SIG-M5 treated with dmso at 0.1 percent for 504 hours (cell line): ENCODE measurements at regions not wholly inside any gene's neighbourhood (a gene's known extent, or its start where the extent isn't known, plus 50 kb on each side); places are given as distances from the start of the nearest gene placed in this dataset.

Experiments used
- DNase-seq: peaks from one replicate; lab custom pipeline; 2025; ENCODE audit not compliant: unreplicated experiment; lab: John Stamatoyannopoulos, UW

DNA sequence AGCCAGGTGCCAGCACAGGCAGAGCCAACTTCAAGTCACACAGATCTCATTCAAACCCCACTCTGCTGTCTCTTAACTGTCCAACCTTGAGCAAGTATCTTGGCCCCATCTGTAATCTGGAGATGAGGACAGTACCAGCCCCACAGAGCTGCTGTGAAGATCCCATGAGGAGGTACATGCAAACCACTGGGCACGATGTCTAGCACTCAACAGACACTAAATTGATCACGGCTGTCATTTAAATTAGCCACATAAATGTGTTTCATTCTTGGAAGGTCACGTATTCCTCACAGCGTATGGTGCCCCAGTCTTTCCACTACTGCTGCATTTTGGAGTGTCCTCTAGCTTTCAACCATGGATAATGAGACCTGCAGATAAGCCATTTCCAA lies 167.6 kb upstream of the ID2 start:
- no peak for DNase-seq

DNA sequence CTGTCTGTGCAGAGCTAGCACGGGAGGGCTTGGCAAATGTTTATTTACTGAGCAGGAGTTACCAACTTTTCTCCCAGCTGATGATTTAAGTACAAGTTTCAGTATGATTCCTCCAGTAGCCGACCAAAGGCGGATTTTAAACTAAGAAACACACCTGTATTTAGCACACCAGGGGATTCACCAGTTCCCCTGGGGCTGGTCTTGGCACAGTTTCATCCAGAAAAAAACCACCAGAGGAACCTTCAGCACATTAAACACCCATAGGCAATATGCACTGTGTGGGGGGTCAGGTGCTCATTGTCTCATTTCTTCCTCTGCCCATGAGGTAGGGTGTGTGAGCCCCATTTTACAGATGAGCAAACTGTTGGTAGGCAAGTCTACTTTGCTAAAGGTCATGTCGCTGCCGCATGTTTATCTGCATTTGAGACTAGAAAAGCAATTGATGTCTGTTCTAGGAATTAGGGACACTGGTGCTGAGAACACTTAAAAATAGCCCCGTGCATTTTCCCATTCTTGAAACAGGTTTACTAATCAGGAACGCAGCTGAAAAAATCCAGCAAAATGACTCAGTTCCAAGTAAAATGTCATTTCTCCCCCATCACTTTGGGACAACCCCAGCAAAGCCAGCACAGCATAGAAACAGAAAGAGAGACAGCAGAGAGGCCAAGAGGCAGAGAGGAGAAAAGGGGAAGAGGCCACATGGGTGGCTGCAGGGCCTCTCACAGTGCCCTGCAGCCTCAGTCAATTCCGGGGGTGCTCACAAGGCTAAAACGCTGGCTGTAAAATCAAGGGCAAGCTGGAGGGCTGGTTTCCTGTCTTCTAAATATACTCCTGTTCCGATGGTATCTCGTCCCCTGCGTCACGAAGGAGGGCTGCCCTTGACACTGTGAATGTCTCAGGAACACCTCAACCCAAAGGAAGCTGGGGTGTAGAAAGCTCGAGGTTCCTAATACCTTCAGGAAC lies 166.8 kb upstream of the ID2 start:
- DNase-seq = peak; percentile 96

DNA sequence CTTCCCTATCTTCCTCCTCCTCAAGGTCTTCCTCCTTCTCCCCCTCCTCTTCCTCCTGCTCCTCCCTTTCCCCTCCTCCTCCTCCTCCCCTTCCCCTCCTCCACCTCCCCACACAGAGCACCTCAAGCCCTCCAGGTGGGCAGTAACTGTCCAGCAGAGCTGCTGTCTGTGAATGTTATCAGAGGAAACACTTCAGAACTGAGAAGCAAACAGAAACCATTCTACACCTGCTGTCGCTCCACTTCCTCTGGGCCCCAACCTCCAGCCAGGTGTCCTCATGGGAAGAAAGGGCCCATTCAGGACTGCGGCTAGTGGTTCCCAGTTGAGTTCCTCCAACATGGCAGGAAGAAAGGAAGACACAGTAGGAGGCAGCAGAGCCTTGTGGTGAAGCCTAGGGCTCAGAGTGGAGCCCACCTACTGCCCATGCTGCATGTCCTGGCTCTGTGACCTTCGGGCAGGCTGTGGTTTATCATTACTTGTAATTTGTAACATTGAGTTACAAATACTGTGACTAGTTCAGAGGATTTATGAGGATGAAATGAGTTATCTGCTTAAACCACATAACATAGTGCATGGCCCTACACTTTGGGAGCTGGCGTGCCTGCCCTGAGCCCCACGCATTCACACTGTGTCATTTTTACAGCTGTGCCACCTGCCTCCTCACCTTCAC lies 165.9 kb upstream of the ID2 start:
- DNase-seq = no peak

DNA sequence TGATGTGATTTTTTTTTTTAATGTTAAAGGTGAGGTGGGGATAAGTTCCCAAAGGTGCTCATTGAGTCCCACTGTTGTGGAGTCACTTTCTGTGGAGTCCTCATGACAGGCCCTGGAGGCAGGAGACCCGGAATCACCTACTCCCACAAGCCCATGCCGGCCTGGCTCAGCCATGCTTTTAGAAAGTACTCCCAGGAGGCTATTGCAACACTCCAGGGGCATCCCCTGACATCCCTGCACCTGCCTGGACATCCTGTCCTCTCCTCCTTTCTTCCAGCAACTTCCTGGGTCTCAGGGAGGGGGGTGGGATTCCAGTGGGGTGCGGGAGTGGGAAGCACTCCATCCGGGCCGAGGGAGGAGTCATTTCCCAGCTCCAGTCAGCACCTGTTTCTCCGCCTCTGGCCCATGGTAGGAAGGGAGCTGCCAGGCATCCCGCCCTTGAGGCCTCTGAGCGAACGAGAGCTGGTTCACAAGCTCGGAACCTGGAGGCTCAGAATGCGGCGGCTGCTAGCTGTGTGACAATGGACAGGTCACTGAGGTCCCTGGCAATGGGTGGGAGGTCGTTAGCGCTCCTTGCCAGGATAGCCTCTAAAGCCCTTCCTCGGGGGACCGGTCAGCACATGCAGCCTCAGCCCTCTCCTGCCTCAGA lies 163.9 kb upstream of the ID2 start:
- DNase-seq = no peak

DNA sequence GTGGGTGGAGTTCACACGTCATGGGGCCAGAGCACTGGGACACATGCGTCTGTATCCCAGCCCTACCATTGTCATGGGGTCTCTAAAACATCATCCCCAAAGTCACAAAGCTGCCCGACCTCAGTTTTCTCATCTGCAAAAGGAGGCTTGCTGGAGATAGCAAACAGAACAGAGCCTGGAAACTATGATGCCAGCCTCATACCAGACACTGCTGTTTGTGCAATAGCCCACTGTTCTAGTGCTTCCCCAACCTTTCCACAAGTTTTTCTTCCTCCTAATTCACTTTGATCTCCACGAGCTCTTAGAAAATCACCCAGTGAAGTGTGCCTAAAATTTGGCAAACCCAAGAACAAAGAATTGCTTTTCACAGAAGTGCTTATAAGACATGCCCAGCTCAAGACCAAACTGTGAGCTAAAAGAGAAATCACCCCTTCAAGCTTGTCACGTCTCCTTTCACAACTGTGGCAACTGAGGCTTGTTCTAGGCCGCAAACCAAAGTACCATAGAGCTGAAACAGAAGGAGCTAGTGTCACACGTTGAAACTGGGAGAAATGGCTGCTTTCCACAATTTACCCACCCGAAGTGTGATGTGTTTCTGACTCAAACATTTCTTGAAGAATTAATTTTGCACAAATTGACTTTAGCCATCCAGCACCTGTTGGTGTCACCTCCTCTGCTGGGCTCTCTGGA lies 162.7 kb upstream of the ID2 start:
- DNase-seq = no peak

DNA sequence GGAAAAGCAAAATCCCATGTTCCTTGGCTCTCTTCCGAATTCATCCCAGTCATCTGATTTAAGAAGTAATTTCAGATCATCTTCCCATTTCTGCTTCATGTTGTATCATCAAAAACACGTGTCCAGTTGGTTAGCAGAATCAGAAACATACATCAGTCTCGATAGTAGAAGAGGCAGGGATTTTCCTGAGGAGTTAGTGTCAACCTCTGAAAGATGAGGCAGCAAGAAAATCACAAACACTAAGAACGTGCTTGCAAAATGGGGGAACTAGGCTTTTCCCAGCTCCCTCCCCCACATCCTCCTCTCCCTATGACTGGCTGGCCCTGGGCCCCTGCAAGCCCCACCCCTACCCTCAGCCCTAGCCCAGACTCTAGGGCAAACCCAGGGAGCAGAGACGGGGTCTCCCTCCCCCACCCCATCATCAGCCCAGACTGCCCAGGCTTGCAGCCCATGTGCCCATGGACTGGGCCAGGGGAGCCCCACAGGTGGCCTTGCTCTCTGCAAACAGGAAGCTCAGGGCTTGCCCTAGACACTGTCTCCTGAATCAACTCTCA lies 161.0 kb upstream of the ID2 start:
- peak; percentile 30 for DNase-seq

DNA sequence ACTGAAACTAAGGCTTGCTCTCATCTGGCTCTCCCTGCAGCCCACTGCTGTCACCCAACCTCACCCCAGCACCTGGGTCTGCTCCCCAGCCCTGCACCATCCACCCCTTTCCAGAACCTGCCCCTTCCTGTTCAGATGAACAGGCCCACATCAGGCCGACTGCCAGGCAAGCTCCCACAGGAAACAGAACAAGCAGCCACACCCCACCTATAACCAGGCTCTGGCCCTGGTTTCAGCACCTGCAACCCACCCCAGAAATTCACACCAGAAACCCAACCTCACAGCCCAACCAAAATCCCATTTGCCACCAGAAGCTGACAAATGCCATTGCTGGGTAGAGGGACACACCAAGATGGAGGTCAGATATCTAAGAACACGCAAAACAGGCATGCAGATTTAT lies 159.2 kb upstream of the ID2 start:
- no peak for DNase-seq

DNA sequence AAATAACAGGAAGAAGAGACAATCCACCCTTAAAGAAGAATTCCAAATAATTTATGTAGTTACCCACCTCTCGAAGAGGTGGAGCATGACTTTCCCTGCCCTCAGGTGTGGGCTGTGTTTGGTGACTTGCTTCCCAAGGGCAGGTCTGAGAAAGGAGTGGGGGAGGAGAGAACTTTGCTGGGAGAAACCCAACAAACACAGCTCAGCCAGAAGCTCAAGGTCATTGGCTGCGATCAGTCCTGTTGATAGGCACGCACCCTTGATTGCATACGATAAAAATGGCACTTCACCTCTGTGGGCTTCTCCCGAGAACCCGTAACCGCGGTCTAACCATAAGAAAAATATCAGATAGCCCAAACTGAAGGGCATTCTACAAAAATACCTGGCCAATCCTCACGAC lies 157.5 kb upstream of the ID2 start:
- DNase-seq = no peak

DNA sequence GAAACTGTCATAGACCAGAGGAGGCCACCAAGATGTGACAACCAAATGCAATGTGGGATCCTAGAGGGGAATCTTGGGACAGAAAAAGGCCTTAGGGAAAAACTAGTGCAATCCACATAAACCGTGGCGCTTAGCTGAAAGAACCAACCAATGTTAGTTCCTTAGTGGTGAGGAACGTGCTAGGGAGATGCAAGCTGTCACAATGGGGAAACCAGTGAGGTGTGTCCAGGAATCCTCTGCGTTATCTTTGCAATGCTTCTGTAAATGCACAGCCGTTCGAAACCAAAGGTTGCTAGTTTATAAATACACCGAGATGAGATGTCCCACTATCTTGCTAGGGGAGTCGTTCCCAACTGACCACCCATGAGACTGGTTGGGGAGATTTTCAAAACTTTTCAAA lies 157.0 kb upstream of the ID2 start:
- DNase-seq = no peak

DNA sequence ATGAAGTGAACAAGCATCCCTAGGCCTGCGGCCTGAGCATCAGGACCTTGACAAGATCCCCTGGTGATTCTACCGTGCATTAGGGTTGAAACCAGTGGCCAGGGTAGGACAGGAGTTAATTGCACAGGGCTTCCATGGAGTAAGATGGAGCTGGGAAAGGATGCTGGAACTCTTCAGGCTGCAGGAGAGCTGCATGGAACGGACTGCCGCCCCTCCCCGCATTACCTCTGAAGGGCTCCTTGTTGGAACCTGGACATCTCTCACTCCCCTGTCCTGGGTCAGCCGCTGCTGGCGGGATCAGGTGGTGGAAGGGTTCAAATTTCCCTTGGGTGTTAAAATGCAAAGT lies 156.6 kb upstream of the ID2 start:
- no peak for DNase-seq

DNA sequence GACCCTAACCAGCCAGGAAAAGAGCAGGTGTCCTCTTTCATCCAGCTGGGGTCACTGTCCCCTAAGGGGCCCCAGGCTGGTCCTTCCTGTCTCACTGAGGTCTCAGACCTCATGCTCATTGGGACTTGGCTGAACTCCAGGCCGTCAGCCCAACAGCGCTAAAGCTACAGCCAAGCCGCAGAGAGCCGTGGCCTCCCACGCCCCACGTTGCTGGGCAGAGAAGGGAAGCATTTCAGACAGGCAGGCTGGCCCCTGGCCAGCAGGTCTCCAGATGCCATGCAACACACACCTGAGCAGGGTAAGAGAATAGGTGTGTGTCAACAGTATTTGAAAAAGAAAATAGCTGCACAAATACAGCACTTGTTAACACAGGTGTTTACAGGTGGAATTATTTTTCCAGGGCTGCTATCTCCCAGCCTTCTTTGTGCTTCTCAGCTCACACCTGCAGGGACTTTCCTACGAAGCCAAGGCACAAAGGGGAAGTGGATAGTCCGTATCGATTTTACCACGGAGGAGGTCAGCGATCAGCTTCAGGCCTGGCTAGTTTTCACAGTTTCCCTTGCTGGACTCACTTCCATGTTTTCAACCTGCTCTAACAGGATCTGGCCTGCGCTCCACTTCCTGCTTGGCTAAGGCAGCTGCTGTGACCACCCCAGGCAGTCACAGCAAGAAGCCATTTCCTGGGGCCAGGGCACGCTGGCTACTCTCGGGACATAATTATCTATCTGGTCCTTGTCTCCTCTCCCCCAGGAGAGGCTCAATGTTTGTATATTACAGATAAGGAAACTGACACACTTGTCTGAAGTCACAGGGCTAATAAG lies 156.1 kb upstream of the ID2 start:
- DNase-seq = peak; percentile 26

DNA sequence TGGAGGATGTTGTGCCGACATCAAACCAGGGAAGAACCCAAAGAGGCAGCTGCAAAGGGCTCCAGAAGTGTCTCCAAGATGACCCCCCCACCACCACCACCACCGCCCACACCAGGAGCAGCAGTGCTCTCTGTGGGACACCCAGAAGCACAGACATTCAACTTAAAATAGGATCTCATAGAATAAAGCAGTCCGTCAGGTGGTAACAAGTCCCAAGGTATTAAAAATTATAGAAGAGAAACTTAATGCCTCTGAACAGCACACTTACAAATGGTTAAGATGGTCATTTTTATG lies 155.5 kb upstream of the ID2 start:
- DNase-seq = no peak

DNA sequence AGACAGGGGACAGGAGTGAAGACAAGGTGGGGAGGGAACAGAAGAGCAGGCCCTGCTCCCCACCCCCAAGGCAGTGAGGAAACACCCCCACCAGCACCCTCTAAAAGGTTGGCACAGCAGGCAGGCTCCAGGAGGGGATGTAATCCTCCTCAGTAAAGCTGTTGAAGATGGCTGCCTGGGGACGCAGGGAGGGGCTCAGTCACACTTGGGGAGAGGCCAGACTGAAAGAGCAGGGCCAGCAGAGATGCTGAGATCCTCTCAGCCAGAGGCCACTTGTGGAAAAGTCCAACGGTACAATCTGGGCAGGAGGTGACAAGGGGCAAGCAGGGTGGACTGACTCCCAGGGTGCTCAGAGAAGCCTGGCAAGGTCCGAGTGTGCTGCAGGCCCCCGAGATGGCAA lies 154.8 kb upstream of the ID2 start:
- no peak for DNase-seq

DNA sequence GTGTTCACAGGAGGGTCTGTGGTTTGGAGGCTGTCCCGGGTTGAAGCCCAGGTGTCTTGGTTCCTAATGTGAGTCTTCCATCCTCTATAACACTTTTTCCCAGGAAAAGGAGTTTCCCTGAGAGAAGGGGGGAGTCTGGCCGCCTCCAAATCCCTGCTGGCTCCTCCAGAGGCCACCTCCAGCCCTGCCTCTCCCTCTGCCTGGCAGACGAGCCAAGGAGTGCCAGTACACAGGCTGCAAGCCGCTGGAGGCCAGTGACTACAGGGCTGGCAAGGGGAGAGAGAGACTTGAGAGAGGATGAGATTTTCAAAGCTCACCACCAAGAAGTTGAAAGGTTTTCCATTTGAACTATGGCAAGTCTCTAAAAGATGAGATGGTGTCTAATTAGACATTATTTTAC lies 154.2 kb upstream of the ID2 start:
- no peak for DNase-seq

DNA sequence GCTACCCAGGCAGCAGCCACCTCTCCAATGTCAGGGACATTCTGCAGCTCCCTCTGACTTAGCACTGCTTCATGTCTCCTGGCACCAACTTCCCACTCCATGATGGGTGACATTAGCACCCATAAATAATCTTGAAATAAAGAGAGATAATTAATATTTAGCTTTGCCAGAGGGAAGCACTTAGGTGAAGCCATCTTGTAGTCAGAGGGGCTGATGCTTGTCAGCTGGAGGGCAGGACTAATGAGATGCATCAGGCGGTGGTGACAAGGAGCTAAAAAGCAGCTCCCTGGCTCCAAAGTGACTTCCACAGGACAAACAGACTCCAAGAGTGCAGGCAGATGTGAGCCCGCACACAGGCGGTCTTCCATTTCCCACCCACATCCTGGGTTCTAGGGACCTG lies 153.0 kb upstream of the ID2 start:
- DNase-seq = no peak

DNA sequence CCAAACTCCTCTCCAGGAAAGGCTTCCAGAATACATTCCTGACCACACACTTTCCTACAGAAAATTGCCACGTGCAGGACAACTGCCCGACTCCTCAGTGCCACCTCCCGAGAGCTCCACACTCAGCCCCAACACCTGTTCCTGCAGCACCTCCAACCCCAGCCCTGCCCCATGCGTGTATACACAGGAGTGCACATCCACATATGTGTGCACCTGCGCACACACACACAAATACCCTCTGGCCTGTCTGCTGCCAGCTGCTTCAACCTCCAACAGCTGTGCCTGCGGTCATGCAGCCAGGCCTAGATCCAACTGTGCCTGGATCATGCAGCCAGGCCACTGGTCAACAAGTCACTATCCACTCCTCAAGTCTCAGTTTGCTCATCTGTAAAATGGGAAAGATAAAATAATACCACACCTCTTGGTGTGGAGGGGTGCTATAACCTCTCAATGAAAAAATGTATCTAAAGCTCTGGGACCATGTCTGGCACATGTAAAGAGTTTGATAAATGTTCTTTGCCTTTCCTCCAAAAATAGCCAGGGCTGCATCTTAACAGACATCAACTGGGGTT lies 152.1 kb upstream of the ID2 start:
- DNase-seq = no peak

DNA sequence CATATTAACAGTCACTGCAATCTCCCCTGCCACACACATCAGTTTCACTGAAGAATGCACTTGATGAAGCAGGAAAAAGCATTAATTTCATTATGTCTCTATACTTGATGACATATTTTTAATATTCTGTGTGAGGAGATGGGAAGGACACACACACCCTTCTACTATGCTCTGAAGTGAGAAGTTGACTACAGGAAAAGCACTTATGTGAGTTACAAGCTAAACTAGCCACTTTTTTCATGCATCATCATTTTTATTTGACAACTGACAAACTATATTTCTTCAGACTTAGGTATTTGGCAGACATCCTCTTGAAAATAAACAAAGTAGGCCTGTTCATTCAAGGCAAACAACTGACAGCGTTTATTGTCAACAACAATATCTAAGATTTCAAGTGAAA lies 150.4 kb upstream of the ID2 start:
- DNase-seq = no peak

DNA sequence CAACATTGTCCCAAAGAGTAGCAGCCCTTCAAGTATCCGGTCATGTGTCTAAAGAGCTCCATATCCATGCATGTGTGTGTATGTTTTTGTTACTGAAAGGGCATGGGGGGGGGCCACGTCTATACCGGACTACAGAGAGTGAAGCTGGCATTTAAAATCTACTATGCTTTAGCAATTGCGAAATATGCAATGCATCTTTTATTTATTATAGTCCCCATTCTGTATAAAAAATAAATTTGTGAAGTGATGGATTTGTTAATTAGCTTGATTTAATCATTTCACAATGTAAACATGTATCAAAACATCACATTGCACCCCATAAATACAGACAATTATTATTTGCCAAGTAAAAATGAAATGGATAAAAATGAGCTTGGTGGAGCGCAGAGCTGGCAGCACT lies 149.4 kb upstream of the ID2 start:
- no peak for DNase-seq

DNA sequence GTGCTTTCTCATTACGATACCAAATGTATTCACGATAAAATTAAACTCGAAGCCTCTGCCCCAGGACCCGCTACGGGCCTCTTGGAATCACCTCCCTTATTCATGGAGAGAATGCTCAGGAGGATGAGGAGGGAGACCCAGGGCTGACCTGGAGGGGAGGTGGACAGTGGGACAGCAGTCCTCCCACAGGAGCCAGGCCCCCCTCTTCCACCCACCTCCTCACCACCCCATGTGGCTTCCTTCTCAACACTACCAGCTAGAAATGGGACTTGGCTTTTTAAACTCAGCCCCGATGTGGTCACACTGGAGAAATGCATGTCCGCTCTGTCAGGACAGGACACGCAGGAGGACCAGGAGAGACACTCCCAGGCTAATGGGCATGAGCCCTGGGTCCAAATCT lies 147.9 kb upstream of the ID2 start:
- DNase-seq = no peak

DNA sequence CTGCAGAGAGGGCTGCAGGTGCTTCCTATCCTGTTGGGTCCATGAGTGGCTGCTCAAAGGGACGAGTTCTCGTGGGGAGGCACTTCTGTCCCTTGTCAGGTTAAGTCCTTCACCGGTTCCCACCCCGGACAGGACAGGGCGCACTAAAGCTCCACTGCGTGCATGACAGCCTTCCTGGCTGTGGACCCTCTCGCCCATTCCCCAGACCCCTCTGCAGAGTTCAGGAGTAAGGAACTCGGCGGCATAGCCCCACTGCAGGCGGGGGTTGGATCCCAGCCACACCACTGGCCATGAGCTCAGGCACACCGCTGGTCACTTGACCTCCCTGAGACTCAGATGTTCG lies 147.5 kb upstream of the ID2 start:
- DNase-seq = no peak
